Neural crest cell (in vitro differentiated cells): ENCODE measurements at regions not wholly inside any gene's neighbourhood (a gene's known extent, or its start where the extent isn't known, plus 50 kb on each side); places are given as distances from the start of the nearest gene placed in this dataset.

Experiments
- DNase-seq: peaks from one replicate; pipeline ENCODE4 v3.0.0; 2021; ENCODE audit warnings: low read depth, mixed read lengths, low spot score
- H3K27ac Mint-ChIP-seq: one replicate; pipeline ENCODE4 v1.8.0; 2021; ENCODE audit warnings: mild to moderate bottlenecking, mixed read lengths; ENCODE audit not compliant: unreplicated experiment
- H3K27me3 Mint-ChIP-seq: 2 replicates; pipeline ENCODE4 v1.8.0; 2021; ENCODE audit warnings: low read depth, mild to moderate bottlenecking, mixed read lengths
- H3K36me3 Mint-ChIP-seq: 2 replicates; pipeline ENCODE4 v1.8.0; 2021; ENCODE audit warnings: low read depth, mild to moderate bottlenecking, mixed read lengths
- H3K4me1 Mint-ChIP-seq: 2 replicates; pipeline ENCODE4 v1.8.0; 2021; ENCODE audit warnings: mixed read lengths
- H3K4me3 Mint-ChIP-seq: one replicate; pipeline ENCODE4 v1.8.0; 2021; ENCODE audit warnings: mild to moderate bottlenecking, mixed read lengths
- H3K9me3 Mint-ChIP-seq: 2 replicates; pipeline ENCODE4 v1.8.0; 2021; ENCODE audit warnings: mixed read lengths
- TF ChIP-seq, protein P1 (sequence below): fragments of 200-600 bp; sonication (generic); conservative IDR thresholded peaks from 2 replicates; pipeline ENCODE4 v1.5.0; 2021; ENCODE audit warnings: antibody characterized with exemption, mild to moderate bottlenecking

DNA sequence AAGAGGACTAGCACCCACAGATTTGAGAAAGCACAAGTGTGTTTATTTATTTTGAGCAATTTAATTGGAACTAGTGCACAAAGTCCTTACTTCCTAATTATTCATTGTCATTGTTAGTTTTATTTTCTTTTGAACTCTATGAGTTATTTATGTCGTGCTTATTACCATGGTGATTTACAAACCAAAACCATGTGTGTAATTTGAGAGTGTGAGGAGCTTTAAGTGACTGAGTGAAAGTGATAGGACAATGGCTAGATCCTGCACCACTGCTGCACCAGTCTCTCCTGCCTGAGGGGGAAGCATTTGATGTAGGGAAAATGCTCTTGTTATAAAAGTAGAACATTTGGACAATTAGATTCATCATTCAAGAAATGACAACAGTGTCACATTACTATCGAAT is 172.3 kb upstream of the KLF12 start:
- no peaks in the 10 kb centered on the region for H3K27me3 Mint-ChIP-seq
- peaks cover 4% of the 10 kb centered on the region for H3K9me3 Mint-ChIP-seq
- H3K27ac Mint-ChIP-seq, result no peak overlapping the region
- no peaks in the 10 kb centered on the region for H3K36me3 Mint-ChIP-seq
- DNase-seq, result no peak
- H3K4me1 Mint-ChIP-seq, result peaks cover 14% of the 10 kb centered on the region
- no peak overlapping the region for H3K4me3 Mint-ChIP-seq
- TF ChIP-seq, protein P1, sequence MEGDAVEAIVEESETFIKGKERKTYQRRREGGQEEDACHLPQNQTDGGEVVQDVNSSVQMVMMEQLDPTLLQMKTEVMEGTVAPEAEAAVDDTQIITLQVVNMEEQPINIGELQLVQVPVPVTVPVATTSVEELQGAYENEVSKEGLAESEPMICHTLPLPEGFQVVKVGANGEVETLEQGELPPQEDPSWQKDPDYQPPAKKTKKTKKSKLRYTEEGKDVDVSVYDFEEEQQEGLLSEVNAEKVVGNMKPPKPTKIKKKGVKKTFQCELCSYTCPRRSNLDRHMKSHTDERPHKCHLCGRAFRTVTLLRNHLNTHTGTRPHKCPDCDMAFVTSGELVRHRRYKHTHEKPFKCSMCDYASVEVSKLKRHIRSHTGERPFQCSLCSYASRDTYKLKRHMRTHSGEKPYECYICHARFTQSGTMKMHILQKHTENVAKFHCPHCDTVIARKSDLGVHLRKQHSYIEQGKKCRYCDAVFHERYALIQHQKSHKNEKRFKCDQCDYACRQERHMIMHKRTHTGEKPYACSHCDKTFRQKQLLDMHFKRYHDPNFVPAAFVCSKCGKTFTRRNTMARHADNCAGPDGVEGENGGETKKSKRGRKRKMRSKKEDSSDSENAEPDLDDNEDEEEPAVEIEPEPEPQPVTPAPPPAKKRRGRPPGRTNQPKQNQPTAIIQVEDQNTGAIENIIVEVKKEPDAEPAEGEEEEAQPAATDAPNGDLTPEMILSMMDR, result no peak

DNA sequence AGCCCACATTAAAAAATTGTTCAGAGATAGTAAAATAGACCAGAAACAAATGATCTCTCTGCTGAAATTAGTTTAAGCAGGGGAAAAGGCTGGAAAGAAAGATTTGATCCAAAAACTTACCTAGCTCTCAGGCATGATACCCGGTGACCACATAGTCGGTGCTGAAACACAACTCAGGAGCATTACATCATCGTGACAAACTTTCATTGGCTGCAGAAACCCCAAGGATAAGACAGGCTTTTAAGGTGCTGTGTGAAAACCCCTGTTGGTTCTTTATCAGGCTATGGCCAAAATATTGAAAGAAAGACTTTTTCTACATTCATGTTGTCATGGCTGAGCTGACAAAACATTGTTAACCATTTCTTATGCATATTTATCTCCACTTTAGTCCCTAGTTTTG is 171.7 kb upstream of the KLF12 start:
- Mint-ChIP-seq H3K4me1 (peaks cover 17% of the 10 kb centered on the region), H3K36me3 (no peaks in the 10 kb centered on the region), H3K27ac (no peak overlapping the region), H3K4me3 (no peak overlapping the region), H3K27me3 (no peaks in the 10 kb centered on the region), H3K9me3 (peaks cover 4% of the 10 kb centered on the region)
- TF ChIP-seq, protein P1, result no peak
- no peak for DNase-seq

DNA sequence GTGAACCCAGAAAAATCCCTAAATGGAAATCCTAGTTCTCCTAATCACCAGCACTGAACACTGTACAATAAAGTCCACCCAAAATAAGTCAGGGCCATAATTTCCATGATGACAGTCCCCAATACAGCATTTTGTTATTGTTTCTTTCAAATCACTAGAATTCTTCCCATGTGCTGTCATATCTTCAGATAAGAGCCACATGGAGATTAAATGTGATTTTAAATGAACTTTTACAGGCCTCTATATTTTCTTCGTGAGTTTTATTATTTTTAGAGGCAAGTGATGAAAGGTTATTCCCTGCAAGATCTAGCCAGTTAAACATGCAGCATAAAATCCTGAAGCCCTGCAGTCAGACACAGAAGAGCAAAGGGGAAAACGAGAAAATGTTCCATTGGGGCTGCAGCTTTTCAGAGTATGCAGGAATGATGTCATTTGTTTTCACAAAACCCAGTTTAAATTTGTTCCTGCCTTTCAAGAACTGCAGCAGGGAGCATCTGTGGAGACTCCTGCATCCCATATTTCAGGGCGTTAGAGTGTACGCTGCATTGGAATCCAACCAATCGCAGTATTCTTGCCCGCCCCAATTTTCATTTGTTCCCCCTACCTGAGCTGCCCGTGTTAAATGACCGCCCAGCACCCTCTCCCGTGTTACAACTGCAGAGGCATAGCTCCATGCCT is 167.2 kb upstream of the KLF12 start:
- Mint-ChIP-seq H3K4me1 (peaks cover 16% of the 10 kb centered on the region), H3K27me3 (no peaks in the 10 kb centered on the region), H3K4me3 (no peak overlapping the region), H3K27ac (no peak overlapping the region), H3K36me3 (no peaks in the 10 kb centered on the region), H3K9me3 (no peaks in the 10 kb centered on the region)
- TF ChIP-seq, protein P1, result no peak
- no peak for DNase-seq

DNA sequence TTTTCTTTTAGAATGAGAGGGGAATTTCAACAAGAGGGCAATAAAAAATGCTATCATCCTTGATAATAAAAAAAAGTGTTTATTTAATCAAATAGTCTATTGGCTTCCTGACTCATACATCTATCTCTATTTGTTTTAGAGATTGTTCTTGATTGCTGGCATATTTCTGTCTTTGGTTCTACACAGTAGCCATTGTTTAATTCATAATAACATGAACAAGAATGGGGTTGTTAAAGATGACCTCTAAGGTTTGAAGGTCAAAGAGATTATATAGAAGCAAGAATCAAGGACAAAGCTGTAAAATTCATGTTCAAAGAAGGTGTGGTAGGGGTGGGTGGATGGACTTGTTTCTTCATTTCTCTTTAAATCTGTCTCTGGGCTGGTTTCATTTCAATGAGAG is 166.0 kb upstream of the KLF12 start:
- Mint-ChIP-seq H3K4me1 (peaks cover 10% of the 10 kb centered on the region), H3K27ac (no peak overlapping the region), H3K27me3 (no peaks in the 10 kb centered on the region), H3K36me3 (no peaks in the 10 kb centered on the region), H3K9me3 (no peaks in the 10 kb centered on the region), H3K4me3 (no peak overlapping the region)
- DNase-seq, result no peak
- TF ChIP-seq, protein P1, result no peak

DNA sequence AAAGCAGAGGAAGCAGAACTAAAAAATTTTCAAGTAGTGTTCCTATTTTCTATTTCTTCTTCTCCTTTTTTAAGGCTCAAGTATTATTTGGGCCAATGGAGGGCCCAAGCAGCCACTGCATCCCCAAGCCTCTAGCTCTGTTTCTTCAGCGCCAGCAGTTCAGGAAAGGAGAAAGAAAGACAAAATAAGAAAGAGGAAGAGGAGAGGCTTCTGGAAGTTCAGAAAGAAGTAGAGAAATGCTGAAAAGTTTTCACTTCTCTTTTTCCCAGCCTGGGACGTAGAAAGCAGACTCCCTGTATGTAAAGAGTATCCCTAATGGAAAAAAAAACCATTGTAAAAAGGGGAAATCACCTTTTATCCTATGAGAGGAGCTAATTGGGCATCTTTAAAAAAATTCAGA is 165.5 kb upstream of the KLF12 start:
- TF ChIP-seq, protein P1, result no peak
- Mint-ChIP-seq H3K9me3 (no peaks in the 10 kb centered on the region), H3K4me3 (no peak overlapping the region), H3K4me1 (peaks cover 10% of the 10 kb centered on the region), H3K27ac (no peak overlapping the region), H3K36me3 (no peaks in the 10 kb centered on the region), H3K27me3 (no peaks in the 10 kb centered on the region)
- DNase-seq, result no peak
